HPDE6-E6E7 (cell line): ENCODE measurements at regions not wholly inside any gene's neighbourhood (a gene's known extent, or its start where the extent isn't known, plus 50 kb on each side); places are given as distances from the start of the nearest gene placed in this dataset.
"Not testable (repeated sequence)": the region's sequence is repeated elsewhere in the genome, so short reads cannot be mapped to it uniquely, and the experiment has no call there.

ENCODE experiments used
- DNase-seq: peaks from one replicate; pipeline ENCODE4 v3.0.0; 2011; ENCODE audit warnings: missing footprints; ENCODE audit errors: extremely low spot score

GRCh38 chr12:107144441-107144840 is 51.1 kb upstream of the CRY1 start:
- no peak for DNase-seq

GRCh38 chr12:107144990-107145389 is 51.6 kb upstream of the CRY1 start:
- DNase-seq, result no peak

- DNase-seq, result no peak
These were observed 52.0 kb upstream of the CRY1 start for GRCh38 chr12:107145397-107145796.

GRCh38 chr12:107148107-107148506 is 54.8 kb upstream of the CRY1 start:
- no peak for DNase-seq

- DNase-seq, result no peak
These were observed 59.0 kb upstream of the CRY1 start for GRCh38 chr12:107152315-107152714.

- DNase-seq, result no peak
These were observed 66.1 kb upstream of the CRY1 start for GRCh38 chr12:107159384-107159900.

- no peak for DNase-seq
These were observed 70.1 kb upstream of the CRY1 start for GRCh38 chr12:107163413-107163812.

GRCh38 chr12:107164392-107164791 is 71.0 kb upstream of the CRY1 start:
- no peak for DNase-seq

GRCh38 chr12:107165581-107165980 is 72.2 kb upstream of the CRY1 start:
- DNase-seq, result no peak

- DNase-seq, result no peak
These were observed 74.4 kb upstream of the CRY1 start for GRCh38 chr12:107167756-107168155.

GRCh38 chr12:107169200-107169599 is 75.9 kb upstream of the CRY1 start:
- DNase-seq, result peak; percentile 20

GRCh38 chr12:107178776-107179175 is 85.4 kb upstream of the CRY1 start:
- no peak for DNase-seq

- no peak for DNase-seq
These were observed 86.5 kb upstream of the CRY1 start for GRCh38 chr12:107179871-107180270.

GRCh38 chr12:107180272-107180671 is 86.9 kb upstream of the CRY1 start:
- DNase-seq, result no peak

GRCh38 chr12:107184359-107184930 is 91.1 kb upstream of the CRY1 start:
- DNase-seq, result no peak

GRCh38 chr12:107196681-107197080 is 103.3 kb upstream of the CRY1 start:
- DNase-seq, result no peak

- peak; percentile 82 for DNase-seq
These were observed 107.0 kb upstream of the CRY1 start for GRCh38 chr12:107200394-107200793.

- DNase-seq, result no peak
These were observed 114.7 kb upstream of the CRY1 start for GRCh38 chr12:107207931-107208525.

GRCh38 chr12:107209700-107210099 is 116.4 kb upstream of the CRY1 start:
- not testable (repeated sequence) for DNase-seq

GRCh38 chr12:107214373-107214773 is 121.0 kb upstream of the CRY1 start:
- DNase-seq, result not testable (repeated sequence)

- DNase-seq, result not testable (repeated sequence)
These were observed 123.1 kb upstream of the CRY1 start for GRCh38 chr12:107216411-107216810.

- no peak for DNase-seq
These were observed 126.0 kb upstream of the CRY1 start for GRCh38 chr12:107219301-107219700.

- DNase-seq, result no peak
These were observed 128.6 kb upstream of the CRY1 start for GRCh38 chr12:107221913-107222312.

- DNase-seq, result no peak
These were observed 130.5 kb upstream of the CRY1 start for GRCh38 chr12:107223821-107224220.
